ENCODE measurements at regions not wholly inside any gene's neighbourhood (a gene's known extent, or its start where the extent isn't known, plus 50 kb on each side); places are given as distances from the start of the nearest gene placed in this dataset.

DNA sequence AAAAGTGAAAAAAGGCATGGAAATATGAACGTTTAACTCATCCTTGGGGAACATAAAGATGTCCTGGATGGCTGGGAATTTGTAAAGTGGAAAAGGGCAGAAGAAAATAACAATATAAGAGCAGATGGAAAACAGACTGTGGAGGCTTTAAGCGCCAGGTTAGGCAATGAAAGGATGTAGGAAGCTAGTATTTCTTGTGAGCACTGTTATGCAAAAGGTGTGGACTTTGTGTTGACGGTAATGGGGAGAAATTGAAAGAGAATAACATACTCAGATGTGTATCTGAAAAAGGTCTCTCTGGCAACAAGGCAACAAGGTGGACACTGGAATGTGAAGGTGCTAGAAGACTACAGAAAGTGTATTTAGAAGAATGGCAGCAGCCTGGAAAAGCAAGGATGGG, 411.8 kb downstream of the PLPP3 start:
- H3K4me3 ChIP-seq (replicated peaks; ENCODE audit: low read depth, low read length): no peak overlapping the region
- TF ChIP-seq, protein P1, sequence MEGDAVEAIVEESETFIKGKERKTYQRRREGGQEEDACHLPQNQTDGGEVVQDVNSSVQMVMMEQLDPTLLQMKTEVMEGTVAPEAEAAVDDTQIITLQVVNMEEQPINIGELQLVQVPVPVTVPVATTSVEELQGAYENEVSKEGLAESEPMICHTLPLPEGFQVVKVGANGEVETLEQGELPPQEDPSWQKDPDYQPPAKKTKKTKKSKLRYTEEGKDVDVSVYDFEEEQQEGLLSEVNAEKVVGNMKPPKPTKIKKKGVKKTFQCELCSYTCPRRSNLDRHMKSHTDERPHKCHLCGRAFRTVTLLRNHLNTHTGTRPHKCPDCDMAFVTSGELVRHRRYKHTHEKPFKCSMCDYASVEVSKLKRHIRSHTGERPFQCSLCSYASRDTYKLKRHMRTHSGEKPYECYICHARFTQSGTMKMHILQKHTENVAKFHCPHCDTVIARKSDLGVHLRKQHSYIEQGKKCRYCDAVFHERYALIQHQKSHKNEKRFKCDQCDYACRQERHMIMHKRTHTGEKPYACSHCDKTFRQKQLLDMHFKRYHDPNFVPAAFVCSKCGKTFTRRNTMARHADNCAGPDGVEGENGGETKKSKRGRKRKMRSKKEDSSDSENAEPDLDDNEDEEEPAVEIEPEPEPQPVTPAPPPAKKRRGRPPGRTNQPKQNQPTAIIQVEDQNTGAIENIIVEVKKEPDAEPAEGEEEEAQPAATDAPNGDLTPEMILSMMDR (IDR thresholded peaks at IDR 0.05; ENCODE audit: low read depth, low read length, missing control alignments): no peak
- DNase-seq (ENCODE audit: extremely low read depth, low read depth): no peak

DNA sequence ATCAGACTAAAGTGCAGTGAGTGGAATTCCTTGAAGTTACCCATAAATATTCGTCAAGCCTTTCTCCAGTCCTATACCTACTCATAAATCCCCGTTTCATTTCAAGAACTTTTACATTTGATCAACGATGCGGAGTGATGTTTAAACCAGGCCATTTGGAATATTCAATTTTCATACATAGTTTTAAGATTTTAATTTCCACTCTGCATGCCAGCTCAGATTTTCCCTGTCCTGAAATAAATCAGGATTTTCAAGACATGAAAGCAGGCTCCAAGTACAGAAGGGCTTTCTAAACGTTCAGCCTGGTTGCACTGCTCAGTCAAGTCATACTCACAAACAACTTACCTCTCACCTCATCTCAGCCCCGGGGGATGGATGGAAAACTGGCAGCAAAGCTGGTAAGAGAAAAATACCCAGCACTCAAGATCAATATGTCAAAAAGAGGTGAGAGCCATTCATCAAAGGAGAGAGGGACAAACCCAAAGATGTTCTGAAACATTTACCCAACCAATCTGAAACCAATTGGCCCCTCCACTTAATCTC, 418.5 kb downstream of the PLPP3 start:
- no peak overlapping the region for H3K4me3 ChIP-seq (replicated peaks; ENCODE audit: low read depth, low read length)
- DNase-seq (ENCODE audit: extremely low read depth, low read depth): no peak
- TF ChIP-seq, protein P1 (IDR thresholded peaks at IDR 0.05; ENCODE audit: low read depth, low read length, missing control alignments): no peak

DNA sequence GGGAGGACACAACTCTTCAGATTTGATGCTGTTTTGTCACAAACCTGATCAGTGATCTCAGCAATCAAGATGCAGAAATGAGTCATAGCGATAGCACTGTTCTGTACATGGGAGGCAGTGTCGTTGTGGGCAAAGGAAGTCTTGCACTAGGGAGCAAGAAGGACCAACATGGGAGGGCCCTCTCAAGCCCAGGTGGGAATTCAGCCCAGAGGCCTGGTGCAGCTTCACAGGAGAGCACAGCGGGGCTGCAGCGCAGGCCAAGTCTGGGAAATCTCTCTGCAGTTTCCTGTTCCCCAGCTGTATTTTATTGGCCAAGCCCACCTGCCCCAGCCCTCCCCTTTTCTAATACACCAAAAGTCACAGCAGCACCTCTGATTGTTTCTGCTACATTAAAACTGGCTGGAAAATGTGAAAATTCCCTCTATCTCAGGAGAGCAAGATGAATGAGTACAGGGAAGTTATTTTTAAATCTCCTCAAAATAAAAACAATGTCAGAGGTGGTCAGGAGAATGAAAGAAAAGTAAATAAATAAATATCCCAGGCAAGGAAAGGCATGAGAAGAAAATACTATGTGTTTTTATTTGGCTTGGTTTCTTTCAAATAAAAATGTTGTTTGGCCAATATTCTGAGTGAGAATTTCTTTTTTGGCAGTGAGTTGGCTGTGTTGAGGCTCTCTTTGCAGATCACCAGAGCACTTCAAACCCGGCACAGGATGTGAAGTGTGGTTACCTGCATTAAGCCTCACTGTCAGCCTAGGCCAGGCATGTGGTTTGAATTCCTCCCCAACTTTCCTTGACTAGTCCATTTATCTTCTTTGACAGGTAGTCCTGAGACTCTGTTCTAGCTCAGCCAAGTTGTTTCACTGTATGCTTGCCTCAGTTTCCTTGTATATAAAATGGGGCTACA, 422.1 kb downstream of the PLPP3 start:
- no peak for DNase-seq (ENCODE audit: extremely low read depth, low read depth)
- TF ChIP-seq, protein P1 (IDR thresholded peaks at IDR 0.05; ENCODE audit: low read depth, low read length, missing control alignments): no peak
- no peak overlapping the region for H3K4me3 ChIP-seq (replicated peaks; ENCODE audit: low read depth, low read length)

DNA sequence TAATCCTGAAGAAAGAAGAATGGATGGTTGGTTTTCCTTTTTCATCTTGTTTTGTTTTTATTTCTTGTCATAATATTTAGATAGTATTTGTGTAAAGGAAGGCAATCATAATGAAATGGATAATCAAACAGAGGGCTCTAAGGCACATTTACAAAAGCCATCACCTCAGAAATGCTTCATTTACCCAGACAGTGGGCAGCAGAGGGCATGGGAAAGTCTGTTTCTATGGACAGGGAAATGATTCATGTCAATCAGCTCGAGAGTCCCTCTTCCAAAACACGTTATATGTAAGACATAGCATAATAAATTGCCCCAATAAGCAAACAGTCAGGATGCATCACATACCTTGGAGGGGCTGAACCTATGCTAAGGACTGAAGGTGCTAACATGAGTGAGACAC, 426.1 kb downstream of the PLPP3 start:
- TF ChIP-seq, protein P1 (IDR thresholded peaks at IDR 0.05; ENCODE audit: low read depth, low read length, missing control alignments): no peak
- H3K4me3 ChIP-seq (replicated peaks; ENCODE audit: low read depth, low read length): no peak overlapping the region
- DNase-seq (ENCODE audit: extremely low read depth, low read depth): no peak

DNA sequence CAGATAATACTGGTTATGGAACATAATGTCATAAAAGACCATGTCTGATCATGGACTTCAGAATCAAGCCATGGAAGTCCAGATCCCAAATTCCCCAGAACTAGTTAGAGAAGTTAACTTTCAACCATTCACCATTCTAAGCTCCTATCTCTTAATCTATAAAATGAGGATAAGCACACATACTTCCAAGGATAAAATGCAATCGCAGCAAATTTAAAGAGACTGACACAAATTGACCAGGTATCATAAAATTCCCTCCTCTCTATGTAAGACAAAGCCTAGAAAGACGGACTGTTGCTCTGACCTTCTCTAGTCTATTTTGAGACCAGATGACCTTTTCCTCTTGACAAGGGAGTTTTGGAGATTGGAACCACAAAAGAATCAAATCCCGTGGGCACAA, 426.7 kb downstream of the PLPP3 start:
- TF ChIP-seq, protein P1 (IDR thresholded peaks at IDR 0.05; ENCODE audit: low read depth, low read length, missing control alignments): no peak
- no peak overlapping the region for H3K4me3 ChIP-seq (replicated peaks; ENCODE audit: low read depth, low read length)
- no peak for DNase-seq (ENCODE audit: extremely low read depth, low read depth)

DNA sequence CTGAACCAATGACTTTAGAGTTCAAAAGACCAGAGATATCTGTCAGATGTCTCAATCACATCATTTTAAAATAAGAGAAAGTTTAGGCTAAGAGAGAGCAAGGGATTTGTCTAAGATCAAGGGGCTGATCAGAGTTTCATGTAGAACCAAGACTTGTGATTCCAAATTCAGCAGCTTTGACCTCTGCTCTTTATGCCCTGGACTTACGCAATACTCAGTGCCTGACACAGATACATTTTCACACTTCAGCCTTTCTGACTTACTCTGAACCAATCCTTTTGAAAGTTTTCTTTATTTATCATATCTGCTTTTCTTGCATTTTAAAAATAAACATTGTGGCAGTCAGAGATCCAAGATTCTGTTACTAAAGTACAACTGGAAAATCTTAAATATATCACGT, 428.0 kb downstream of the PLPP3 start:
- no peak overlapping the region for H3K4me3 ChIP-seq (replicated peaks; ENCODE audit: low read depth, low read length)
- TF ChIP-seq, protein P1 (IDR thresholded peaks at IDR 0.05; ENCODE audit: low read depth, low read length, missing control alignments): no peak
- DNase-seq (ENCODE audit: extremely low read depth, low read depth): no peak

Measured in HFF-Myc (cell line).